Glutamatergic neuron (in vitro differentiated cells): ENCODE measurements at regions not wholly inside any gene's neighbourhood (a gene's known extent, or its start where the extent isn't known, plus 50 kb on each side); places are given as distances from the start of the nearest gene placed in this dataset.

Source experiments
- DNase-seq: peaks from one replicate; pipeline ENCODE4 v3.0.0; 2022
- H3K27ac Mint-ChIP-seq: one replicate; pipeline ENCODE4 v1.8.0; 2020; ENCODE audit warnings: mild to moderate bottlenecking, mixed read lengths, inconsistent platforms; ENCODE audit not compliant: unreplicated experiment
- H3K27me3 Mint-ChIP-seq: one replicate; pipeline ENCODE4 v1.8.0; 2020; ENCODE audit warnings: mild to moderate bottlenecking, moderate library complexity, mixed read lengths, inconsistent platforms; ENCODE audit not compliant: unreplicated experiment
- H3K36me3 Mint-ChIP-seq: one replicate; pipeline ENCODE4 v1.8.0; 2020; ENCODE audit warnings: mild to moderate bottlenecking, mixed read lengths, inconsistent platforms; ENCODE audit not compliant: unreplicated experiment
- H3K4me1 Mint-ChIP-seq: one replicate; pipeline ENCODE4 v1.8.0; 2020; ENCODE audit warnings: mild to moderate bottlenecking, low read depth, mixed read lengths, inconsistent platforms; ENCODE audit not compliant: unreplicated experiment
- H3K4me3 Mint-ChIP-seq: one replicate; pipeline ENCODE4 v1.8.0; 2020; ENCODE audit warnings: mild to moderate bottlenecking, mixed read lengths, inconsistent platforms; ENCODE audit not compliant: unreplicated experiment
- H3K9me3 Mint-ChIP-seq: one replicate; pipeline ENCODE4 v1.8.0; 2020; ENCODE audit warnings: mild to moderate bottlenecking, moderate library complexity, mixed read lengths, inconsistent platforms; ENCODE audit not compliant: unreplicated experiment
- TF ChIP-seq, protein P1 (sequence below): fragments of 200-600 bp; sonication (generic); IDR thresholded peaks from one replicate; pipeline ENCODE4 v1.5.0; 2021; ENCODE audit not compliant: partially characterized antibody, unreplicated experiment

DNA sequence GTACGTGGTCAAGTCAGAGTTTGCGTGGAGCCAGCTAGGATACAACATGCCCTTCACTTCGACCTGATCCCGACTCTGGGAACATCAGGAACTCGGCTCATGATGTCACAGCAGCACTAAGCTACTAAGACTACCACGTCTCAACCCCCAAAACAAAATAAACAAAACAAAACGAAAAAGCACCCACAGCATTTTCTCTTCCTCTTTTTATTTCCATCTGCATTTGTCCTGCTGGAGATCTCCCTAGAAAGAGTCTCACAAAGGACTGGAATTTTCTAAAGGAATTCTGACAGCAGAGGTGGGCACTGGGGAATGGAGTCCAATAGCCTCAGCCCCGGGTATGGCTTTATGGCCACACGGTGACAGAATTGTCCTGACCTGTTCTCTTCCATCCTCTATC is 196.6 kb downstream of the SALL1 start:
- Mint-ChIP-seq H3K9me3 (peaks cover 2% of the 10 kb centered on the region), H3K27me3 (peaks cover 2% of the 10 kb centered on the region), H3K4me3 (no peak overlapping the region), H3K4me1 (no peaks in the 10 kb centered on the region), H3K27ac (no peak overlapping the region), H3K36me3 (no peaks in the 10 kb centered on the region)
- TF ChIP-seq, protein P1, sequence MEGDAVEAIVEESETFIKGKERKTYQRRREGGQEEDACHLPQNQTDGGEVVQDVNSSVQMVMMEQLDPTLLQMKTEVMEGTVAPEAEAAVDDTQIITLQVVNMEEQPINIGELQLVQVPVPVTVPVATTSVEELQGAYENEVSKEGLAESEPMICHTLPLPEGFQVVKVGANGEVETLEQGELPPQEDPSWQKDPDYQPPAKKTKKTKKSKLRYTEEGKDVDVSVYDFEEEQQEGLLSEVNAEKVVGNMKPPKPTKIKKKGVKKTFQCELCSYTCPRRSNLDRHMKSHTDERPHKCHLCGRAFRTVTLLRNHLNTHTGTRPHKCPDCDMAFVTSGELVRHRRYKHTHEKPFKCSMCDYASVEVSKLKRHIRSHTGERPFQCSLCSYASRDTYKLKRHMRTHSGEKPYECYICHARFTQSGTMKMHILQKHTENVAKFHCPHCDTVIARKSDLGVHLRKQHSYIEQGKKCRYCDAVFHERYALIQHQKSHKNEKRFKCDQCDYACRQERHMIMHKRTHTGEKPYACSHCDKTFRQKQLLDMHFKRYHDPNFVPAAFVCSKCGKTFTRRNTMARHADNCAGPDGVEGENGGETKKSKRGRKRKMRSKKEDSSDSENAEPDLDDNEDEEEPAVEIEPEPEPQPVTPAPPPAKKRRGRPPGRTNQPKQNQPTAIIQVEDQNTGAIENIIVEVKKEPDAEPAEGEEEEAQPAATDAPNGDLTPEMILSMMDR = no peak
- DNase-seq = no peak

DNA sequence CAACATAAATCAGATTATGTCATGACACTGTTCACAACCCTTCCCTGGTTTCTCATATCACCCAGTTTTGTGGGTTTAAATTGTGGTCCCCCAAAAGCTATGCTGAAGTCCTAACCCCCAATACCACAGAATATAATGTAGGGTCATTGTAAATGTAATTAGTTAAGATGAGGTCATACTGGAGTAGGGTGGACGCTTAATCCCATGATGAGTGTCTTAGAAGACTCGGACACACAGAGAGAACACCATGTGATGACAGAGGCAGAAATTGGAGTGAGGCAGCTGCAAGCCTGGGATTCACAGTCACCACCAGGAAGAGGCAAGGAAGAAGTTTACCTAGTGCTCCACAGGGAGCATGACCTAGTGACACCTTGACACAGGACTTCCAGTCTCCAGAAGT is 197.8 kb downstream of the SALL1 start:
- no peak overlapping the region for H3K4me3 Mint-ChIP-seq
- no peaks in the 10 kb centered on the region for H3K4me1 Mint-ChIP-seq
- H3K9me3 Mint-ChIP-seq = peaks cover 2% of the 10 kb centered on the region
- no peak for DNase-seq
- H3K27me3 Mint-ChIP-seq = peaks cover 2% of the 10 kb centered on the region
- TF ChIP-seq, protein P1 = no peak
- H3K27ac Mint-ChIP-seq = no peak overlapping the region
- H3K36me3 Mint-ChIP-seq = no peaks in the 10 kb centered on the region

DNA sequence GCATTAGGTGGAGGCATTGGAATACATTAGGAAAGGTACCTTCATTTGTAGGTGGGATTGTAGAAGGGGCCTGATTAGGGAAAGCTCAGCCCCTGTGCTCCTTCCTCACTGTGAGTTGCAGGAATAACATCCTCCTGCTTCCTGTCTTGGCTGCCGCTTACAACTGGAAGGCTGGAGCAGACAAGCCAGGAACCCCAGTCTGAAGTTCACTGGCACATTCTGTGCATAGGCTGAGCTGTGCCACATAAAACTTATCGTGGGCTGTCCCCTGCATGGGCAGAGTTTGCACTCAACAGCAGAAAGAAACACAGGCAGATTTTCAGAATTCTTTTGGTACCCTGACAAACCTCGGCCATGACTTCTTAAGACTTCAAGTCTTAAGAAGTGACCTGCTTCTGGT is 200.1 kb downstream of the SALL1 start:
- Mint-ChIP-seq H3K4me3 (no peak overlapping the region), H3K9me3 (peaks cover 2% of the 10 kb centered on the region), H3K4me1 (no peaks in the 10 kb centered on the region), H3K27me3 (peaks cover 2% of the 10 kb centered on the region), H3K27ac (no peak overlapping the region), H3K36me3 (no peaks in the 10 kb centered on the region)
- no peak for DNase-seq
- TF ChIP-seq, protein P1 = no peak

DNA sequence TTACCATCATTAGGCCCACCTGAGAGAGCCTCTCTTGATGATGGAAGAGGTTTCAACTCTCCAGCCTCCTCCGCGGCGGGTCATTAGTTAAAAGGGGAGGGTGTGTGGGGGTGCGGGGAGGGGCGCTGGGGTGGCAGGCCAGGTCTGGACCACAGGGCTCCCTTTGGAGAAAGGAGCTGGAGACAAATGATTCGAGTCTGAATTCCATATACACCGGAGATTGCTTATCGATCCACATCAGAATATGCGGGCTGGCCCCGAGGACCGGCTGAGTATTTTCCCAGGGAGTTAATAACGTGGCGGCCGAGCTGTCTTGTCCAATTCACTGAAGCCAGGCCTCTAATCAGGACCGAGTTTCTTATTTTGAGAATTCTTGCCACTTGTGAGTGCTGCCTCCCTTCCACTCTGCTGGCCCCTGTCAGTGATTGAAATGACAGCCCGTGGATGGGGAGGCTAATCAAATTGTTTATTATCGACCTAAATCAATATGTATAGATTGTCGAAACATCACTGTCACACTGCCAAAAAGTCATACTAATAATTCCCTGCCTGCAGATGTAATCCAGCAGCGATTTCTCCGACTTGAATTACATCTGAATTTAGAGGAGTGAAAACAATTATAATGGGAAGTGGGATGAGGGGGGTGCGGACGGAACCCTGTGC is 202.7 kb downstream of the SALL1 start:
- TF ChIP-seq, protein P1 = no peak
- H3K27me3 Mint-ChIP-seq = no peaks in the 10 kb centered on the region
- H3K4me1 Mint-ChIP-seq = peaks cover 6% of the 10 kb centered on the region
- no peak for DNase-seq
- no peak overlapping the region for H3K27ac Mint-ChIP-seq
- no peaks in the 10 kb centered on the region for H3K36me3 Mint-ChIP-seq
- no peak overlapping the region for H3K4me3 Mint-ChIP-seq
- H3K9me3 Mint-ChIP-seq = peaks cover 2% of the 10 kb centered on the region

DNA sequence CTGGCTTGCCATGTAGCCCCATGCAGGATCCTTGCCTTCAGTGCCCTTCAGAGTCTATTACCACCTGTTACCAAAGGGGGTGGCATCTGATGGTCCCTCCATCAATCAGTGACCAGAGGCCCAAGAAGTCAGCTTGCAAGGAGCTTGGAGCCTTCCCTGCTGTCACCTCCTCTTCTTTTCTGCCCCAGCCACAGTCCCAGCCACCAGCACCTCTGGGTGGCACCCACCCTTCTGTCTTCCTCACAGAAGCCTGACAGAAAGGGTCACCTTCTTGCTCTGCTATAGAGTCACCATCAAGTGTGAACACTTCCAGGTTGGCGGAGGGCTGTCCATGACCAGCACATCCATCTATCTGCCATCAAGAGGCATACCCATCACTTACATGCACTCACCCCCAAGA is 203.2 kb downstream of the SALL1 start:
- Mint-ChIP-seq H3K27ac (no peak overlapping the region), H3K27me3 (no peaks in the 10 kb centered on the region), H3K4me3 (no peak overlapping the region), H3K9me3 (peaks cover 2% of the 10 kb centered on the region), H3K36me3 (no peaks in the 10 kb centered on the region), H3K4me1 (peaks cover 6% of the 10 kb centered on the region)
- TF ChIP-seq, protein P1 = no peak
- no peak for DNase-seq
